Retinal pigment epithelial cell (primary cell): ENCODE measurements at regions not wholly inside any gene's neighbourhood (a gene's known extent, or its start where the extent isn't known, plus 50 kb on each side); places are given as distances from the start of the nearest gene placed in this dataset.

Experiments
- DNase-seq: peaks from one replicate; pipeline ENCODE4 v3.0.0-alpha.2; 2010; ENCODE audit warnings: low read depth
- H3K4me3 ChIP-seq: 2 replicates; pipeline ENCODE4 v1.5.1; 2011; ENCODE audit warnings: mild to moderate bottlenecking, low read length, control low read depth, moderate library complexity
- TF ChIP-seq, protein P1 (sequence below): conservative IDR thresholded peaks from 2 replicates; pipeline ENCODE4 v1.5.1; 2011; ENCODE audit warnings: low read depth, low read length, control low read depth, inconsistent platforms

DNA sequence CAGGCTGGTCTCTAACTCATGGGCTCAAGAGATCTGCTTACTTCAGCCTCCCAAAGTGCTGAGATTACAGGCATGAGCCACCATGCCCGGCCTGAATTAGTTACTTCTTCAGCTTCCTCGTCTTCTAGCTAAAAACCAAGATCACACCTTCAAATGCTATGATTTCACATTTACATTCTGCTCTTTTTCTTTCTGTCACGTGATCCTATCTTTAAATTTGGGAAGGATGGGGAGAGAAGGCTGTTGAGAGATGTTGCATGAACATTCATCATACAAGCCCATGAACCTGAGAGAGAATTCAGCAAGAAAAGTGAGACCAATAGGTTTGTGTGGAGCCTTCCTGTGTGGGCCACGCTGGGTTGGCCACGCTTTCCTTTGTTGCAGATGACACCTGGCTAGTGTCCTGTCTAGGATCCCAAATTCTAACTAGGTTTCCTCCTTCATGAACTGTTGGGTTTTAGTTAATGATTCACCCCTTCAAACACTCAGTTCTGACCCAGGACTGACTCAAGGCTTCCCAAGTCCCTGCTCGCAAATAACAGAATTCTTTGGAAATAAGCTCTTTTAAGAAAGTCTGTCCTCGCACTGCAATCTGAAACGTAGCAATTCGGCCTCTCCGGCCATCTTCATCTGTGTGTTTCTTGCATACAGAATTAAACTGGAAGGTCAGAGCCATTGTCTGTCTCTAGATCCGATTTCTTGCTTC is 57.3 kb upstream of the CREB1 start:
- H3K4me3 ChIP-seq: no peak overlapping the region
- DNase-seq: no peak
- TF ChIP-seq, protein P1, sequence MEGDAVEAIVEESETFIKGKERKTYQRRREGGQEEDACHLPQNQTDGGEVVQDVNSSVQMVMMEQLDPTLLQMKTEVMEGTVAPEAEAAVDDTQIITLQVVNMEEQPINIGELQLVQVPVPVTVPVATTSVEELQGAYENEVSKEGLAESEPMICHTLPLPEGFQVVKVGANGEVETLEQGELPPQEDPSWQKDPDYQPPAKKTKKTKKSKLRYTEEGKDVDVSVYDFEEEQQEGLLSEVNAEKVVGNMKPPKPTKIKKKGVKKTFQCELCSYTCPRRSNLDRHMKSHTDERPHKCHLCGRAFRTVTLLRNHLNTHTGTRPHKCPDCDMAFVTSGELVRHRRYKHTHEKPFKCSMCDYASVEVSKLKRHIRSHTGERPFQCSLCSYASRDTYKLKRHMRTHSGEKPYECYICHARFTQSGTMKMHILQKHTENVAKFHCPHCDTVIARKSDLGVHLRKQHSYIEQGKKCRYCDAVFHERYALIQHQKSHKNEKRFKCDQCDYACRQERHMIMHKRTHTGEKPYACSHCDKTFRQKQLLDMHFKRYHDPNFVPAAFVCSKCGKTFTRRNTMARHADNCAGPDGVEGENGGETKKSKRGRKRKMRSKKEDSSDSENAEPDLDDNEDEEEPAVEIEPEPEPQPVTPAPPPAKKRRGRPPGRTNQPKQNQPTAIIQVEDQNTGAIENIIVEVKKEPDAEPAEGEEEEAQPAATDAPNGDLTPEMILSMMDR: no peak

DNA sequence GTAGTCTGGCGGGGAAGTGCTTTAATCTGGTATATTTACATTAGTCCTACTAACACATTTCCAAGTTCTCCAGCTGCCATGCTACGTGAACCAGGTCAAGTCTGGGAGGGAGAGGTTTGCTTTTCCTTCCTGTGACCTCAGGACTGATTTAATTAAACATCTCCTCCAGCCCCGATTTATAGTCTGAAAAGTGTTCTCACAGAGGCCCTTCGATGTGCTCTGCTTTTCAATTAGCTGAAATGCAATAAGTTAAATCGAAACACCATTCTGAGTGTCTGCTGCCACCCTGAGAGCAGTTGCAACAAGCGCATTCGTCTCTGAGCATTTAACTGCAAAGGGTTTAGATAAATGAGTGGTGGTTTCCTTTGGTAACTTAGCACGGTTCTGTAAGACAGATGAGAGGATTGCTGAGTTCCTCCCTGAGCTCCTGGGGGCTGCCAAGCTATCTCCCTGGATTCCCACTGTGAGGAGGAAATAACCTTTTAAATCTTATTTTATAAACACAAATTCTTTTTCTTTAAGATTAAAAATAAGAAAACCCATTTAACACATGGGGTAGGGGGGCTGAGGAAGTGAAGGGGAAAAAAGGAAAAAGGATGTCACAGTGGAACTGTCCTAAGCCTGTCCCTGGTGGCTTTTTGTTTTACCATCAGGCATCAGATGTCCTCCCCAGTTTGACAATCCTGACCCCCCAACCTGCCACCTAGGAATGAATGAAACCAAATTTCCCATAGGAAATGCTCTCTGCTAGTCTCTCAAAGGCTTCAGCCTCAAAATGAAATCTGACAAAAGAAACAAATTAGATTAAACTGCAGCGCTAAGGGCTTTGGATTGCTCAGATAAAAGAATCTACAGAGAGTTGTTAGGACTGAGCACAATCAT is 56.5 kb upstream of the CREB1 start:
- no peak overlapping the region for H3K4me3 ChIP-seq
- TF ChIP-seq, protein P1: peak; percentile 83

DNA sequence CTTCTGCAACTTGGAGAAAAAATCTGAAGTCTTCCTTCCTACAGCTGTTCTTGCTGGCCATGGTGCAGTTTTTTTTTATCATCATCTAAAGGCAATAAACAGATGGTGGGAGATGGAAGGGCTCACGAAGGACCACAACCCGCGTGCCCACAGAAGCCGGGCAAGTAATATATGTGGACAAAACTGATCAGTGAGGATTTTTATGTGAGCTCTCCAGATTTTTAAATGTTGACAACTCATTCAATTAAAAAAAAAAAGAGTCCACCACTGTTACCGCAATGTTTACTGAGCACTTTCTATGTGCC is 55.9 kb upstream of the CREB1 start:
- DNase-seq: no peak
- no peak overlapping the region for H3K4me3 ChIP-seq
- TF ChIP-seq, protein P1: no peak

More for the DNA sequence above, 56.5 kb upstream of the CREB1 start:
- peak; percentile 48 for DNase-seq

DNA sequence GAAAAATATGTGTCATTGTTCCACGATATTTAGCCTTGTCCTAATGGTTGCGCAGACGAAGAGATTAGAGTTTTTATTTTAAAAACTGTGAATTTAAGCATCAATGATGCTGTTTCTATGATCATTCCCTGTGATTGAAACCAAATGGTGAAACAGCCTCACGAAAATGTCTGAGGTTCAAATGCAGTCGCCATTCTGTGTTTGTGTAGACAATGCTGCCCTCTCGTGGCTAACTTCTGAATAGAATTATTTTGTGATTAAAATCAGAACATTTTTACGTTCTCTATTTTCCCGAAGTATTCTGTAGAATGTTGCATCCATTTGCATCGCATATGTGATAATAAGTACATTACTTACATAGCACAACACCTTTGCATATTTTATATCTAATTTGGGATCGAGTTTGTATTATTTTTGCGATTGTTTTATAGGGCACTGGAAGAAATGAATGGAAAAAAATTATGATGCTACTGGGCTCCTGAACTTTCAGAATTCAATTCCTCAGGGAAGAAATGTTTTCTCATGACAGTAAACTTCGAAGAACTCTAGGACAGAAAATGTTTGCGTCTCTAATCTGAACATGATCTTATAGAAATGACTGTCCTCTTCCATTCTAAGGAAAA is 54.8 kb upstream of the CREB1 start:
- H3K4me3 ChIP-seq: no peak overlapping the region
- DNase-seq: no peak
- TF ChIP-seq, protein P1: peak; percentile 39

DNA sequence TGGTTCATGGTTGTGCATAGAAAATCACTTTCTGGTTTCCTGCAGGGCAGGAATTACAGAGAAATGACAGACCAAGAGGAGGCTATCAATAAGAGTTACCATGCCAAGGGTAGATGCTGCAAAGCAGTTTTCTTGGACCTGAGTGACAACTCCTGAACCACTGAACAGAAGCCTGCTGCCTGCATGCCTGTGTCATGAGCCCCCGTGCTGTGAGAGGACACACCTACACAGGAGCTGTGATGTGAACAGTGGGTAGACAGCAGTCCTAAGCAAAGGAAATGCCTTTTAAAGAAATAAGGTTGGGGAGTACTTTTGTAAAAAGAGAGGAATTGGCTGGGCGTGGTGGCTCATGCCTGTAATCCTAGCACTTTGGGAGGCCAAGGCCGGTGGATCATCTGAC is 54.2 kb upstream of the CREB1 start:
- H3K4me3 ChIP-seq: no peak overlapping the region
- DNase-seq: no peak
- TF ChIP-seq, protein P1: no peak

DNA sequence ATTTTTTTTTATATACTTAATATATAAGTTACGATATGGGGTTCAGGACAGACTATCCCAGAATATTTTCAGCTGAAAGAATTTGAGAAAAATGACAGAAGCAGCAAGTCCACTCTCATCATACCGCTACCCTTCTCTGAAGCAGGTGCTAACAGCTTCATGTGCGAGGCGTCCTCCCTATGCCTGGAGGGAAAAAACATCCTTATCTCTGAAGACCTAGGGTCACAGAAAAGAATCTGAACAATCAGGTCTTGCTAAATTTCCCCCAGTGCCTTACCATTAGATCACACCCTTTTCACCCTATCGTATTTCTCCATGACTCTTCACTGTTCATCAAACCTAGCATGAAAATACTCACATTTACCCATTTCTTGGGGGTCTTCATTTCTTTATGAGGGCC is 51.9 kb upstream of the CREB1 start:
- DNase-seq: no peak
- TF ChIP-seq, protein P1: no peak
- H3K4me3 ChIP-seq: no peak overlapping the region

DNA sequence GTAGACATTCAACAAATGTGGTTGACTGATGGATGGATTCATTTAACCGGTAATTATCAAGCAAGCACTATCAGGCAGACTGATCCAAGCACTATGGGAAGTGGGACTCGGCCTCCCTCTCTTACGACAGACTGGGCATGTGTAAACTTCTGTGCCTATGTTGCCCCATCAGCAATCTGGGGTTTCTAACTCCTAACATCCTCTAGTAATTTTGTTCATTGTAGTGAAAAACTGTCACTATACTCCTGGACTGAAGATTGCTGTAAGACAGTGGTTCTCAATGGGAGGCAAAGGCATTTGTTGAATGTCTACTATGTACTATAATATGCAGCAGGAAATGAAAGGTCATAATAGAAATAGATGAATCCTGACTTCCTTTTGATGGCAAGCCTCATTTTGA is 51.2 kb upstream of the CREB1 start:
- no peak overlapping the region for H3K4me3 ChIP-seq
- TF ChIP-seq, protein P1: no peak
- DNase-seq: no peak
